ENCODE measurements at regions not wholly inside any gene's neighbourhood (a gene's known extent, or its start where the extent isn't known, plus 50 kb on each side); places are given as distances from the start of the nearest gene placed in this dataset.

- TF ChIP-seq POLR2A (IDR thresholded peaks at IDR 0.05), result no peak
- no peak for TF ChIP-seq CTCF (IDR thresholded peaks at IDR 0.05)
- no peak for TF ChIP-seq POLR2AphosphoS5 (IDR thresholded peaks at IDR 0.05)
Measured at GRCh38 chr6:157762636-157763035, 60.4 kb upstream of the SNX9 start.
